Astrocyte (in vitro differentiated cells and primary cell): ENCODE measurements at regions not wholly inside any gene's neighbourhood (a gene's known extent, or its start where the extent isn't known, plus 50 kb on each side); places are given as distances from the start of the nearest gene placed in this dataset.

ENCODE experiments used
- EZH2 ChIP-seq: IDR thresholded peaks from 2 replicates; pipeline ENCODE4 v1.6.1; 2012; ENCODE audit warnings: mild to moderate bottlenecking, low read length, inconsistent platforms; ENCODE audit not compliant: insufficient read depth
- TF ChIP-seq, protein P1 (sequence below): IDR thresholded peaks from 2 replicates; pipeline ENCODE4 v1.5.1; 2011; ENCODE audit warnings: low read depth, mild to moderate bottlenecking, inconsistent platforms, low read length, moderate library complexity; ENCODE audit not compliant: insufficient read depth

DNA sequence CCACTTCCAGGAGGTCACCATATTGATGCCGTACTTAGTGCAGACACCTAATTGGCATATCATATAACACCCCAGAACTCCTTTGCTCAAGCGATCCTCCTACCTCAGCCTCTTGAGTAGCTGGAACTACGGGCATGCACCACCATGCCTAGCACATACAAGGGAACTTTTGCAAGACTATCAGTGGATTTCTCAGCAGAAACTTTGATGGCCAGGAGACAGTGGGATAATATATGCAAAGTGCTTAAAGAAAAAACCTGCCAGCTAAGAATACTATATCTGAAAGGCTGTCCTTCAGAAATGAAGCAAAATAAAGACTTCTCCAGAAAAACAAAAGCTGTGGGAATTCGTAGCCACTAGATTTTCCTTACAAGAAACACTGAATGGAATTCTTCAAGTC lies 387.1 kb downstream of the DHX35 start:
- TF ChIP-seq, protein P1, sequence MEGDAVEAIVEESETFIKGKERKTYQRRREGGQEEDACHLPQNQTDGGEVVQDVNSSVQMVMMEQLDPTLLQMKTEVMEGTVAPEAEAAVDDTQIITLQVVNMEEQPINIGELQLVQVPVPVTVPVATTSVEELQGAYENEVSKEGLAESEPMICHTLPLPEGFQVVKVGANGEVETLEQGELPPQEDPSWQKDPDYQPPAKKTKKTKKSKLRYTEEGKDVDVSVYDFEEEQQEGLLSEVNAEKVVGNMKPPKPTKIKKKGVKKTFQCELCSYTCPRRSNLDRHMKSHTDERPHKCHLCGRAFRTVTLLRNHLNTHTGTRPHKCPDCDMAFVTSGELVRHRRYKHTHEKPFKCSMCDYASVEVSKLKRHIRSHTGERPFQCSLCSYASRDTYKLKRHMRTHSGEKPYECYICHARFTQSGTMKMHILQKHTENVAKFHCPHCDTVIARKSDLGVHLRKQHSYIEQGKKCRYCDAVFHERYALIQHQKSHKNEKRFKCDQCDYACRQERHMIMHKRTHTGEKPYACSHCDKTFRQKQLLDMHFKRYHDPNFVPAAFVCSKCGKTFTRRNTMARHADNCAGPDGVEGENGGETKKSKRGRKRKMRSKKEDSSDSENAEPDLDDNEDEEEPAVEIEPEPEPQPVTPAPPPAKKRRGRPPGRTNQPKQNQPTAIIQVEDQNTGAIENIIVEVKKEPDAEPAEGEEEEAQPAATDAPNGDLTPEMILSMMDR: no peak
- no peak for TF ChIP-seq EZH2
